GM21717 (cell line): ENCODE measurements at regions not wholly inside any gene's neighbourhood (a gene's known extent, or its start where the extent isn't known, plus 50 kb on each side); places are given as distances from the start of the nearest gene placed in this dataset.

Source experiments
- ATAC-seq: cut with Tn5 transposase; IDR thresholded peaks from one replicate; pipeline ENCODE4 v1.9.1; 2021; ENCODE audit warnings: mild to moderate bottlenecking, moderate library complexity; ENCODE audit not compliant: unreplicated experiment

DNA sequence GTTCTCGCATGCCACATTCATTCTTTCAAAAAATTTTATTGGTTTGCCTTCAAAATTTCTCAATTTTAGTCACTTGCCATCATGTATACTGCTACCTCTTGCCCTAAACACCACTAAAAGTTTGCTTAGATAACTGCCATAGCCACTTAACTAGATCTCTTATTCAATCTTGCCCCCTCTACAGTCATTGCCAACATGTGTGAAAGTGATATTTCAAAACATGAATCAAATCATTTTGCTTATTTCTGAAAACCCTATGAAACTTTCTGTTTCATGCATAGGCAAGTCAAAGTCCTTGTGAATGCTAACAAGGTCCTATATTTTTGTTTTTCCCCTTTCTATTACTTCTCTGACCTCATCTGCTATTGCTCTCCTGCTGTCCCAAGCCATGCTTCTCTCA is 397.1 kb downstream of the KCNJ3 start:
- ATAC-seq, result no peak

DNA sequence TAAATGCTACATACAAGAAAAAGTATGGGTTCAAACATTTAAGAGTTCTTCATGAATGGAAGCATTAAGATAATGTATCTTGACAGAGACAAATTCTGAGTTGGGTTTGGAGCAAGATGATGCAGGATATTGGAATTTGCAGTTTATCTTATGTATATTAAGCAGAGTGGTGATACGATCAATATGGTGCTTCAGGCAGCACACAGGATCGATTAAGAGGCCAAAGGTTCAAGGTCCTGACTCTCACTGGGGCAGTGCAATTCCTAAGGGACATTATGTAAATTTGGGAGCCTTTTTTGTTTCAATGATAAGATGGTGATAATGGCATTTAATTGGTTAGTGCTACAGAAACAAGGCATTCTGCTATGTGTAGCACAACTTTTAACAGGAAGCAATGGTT is 381.9 kb downstream of the KCNJ3 start:
- no peak for ATAC-seq

DNA sequence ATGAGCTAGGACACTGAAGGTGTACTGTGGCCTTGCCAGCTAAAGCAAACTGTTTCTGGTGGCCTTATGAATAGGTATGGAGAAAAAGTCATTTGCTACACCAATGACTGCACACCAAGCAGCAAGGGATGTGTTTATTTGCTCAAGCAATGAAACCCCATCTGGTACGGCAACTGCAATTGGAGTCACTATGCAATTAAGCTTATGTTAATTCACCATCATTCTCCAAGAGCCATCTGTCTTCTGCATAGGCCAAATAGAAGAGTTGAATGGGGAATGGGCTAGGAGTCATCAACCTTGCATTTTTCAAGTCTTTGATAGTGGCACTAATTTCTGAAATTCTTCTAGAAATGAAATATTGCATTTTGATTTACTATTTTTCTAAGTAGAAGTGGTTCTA is 372.0 kb downstream of the KCNJ3 start:
- no peak for ATAC-seq

DNA sequence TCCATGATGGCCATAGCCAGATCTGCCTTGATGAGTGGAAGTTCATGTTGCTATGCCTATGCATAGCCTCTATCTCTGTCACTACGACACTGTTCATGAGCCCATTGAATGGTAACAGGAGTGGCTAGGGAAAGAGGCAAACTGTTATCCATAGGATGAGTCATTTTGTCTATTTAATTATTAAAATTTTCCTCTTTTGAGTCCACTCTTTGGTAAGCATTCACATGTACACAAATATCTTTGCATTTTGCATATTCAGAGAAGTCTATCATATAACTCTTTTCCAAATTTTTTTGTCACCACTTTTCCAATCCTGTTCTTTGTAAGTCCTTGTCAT is 364.4 kb downstream of the KCNJ3 start:
- ATAC-seq, result no peak

- ATAC-seq, result no peak
These were observed 363.9 kb downstream of the KCNJ3 start for GRCh38 chr2:155062250-155062921.

DNA sequence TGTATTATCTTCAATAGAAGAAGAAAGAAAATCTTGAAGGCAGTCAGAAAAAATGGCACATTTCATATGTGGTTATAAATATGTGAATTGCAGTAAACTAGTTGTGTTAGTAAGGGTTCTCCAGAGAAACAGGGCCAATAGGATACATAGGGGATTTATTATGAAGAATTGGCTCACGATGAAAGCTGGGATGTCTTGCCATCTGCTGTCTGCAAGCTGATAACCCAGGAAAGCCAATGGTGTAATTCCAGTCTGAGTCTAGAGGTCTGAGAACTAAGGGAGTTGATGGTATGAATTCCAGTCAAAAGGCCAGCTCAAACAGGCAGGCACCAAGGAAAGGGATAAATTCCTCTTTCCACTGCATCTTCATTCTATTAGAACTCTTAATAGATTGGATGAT is 362.4 kb downstream of the KCNJ3 start:
- ATAC-seq, result no peak

DNA sequence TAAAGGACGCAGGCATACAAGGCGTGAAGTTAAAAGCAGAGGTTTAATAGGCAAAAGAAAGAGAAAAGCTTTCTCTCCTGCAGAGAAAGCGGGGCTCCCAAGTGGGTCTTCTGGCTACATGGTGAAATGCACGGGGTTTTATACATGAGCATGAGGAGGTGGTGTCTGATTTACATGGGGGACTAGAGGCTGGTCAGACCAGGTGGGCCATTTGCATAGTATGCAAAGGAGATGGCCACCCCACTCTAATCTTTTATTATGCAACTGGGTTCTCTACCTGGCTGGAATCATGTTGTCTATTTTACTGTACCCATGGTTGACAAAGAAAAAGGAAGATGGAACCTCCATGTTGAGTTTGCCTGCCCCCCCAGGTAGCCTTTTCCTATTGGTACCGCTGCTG is 356.2 kb downstream of the KCNJ3 start:
- no peak for ATAC-seq

DNA sequence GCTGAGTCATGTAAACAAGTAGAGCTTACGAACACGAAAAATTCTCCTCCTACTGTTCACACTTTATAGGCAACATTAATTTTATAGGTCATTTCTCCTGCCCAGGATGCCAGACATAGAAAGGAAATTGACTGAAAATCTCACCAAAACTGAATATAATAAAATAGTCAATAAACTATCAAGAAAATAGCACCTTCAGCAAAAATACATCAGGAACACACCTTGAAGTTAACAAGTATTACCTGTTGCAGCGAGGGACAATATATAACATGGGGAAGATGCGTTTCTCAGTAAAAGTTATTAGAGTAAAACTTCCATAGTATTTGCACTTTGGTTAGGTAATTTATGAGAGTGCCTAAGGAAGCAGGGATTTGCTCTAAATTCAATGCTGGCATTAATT is 344.6 kb downstream of the KCNJ3 start:
- no peak for ATAC-seq

- no peak for ATAC-seq
These were observed 336.8 kb downstream of the KCNJ3 start for GRCh38 chr2:155035308-155035707.

DNA sequence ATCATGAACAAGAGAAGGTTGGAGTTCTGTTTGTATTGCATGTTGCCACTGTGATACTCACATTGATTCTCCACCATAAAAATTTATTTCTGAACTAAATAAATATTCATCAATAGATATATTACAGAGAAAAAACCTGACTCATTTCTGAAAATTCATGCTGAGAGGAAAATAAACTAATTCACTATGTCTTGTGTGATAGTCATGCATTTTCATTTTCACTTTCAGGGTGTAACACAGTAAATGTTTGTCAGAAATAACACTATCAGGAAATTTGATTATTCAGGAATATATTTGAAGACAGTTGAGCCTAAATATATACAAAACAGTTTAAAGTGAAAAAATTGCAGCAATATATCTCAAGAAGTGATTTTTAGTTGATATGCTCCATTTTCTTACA is 335.2 kb downstream of the KCNJ3 start:
- ATAC-seq, result no peak

- ATAC-seq, result no peak
These were observed 331.8 kb downstream of the KCNJ3 start for GRCh38 chr2:155030296-155030695.

DNA sequence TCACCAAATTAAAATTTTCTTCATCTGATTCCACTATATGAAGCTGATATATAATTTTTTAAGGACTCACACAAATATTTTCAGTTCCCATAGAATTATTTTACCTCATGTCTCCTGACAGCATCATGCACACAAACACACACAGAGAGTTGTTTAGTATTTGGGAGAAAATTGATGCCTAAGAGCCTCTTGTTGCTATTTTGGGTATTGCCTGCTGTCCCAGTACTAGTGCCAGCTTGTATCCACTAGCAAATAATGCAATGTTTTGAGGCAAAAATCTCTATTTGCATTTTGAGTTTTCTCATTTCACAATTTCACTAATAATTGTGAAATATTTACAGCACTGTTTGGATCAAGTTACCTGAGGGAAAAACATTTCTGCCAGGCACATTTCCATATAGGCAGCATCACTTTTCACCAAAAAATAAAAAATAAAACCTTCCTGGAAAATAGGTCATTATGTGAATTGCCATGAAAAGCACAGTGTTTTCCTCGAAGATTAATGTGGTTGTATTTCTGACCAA is 328.2 kb downstream of the KCNJ3 start:
- ATAC-seq, result no peak

- ATAC-seq, result no peak
These were observed 325.2 kb downstream of the KCNJ3 start for GRCh38 chr2:155023674-155024073.

DNA sequence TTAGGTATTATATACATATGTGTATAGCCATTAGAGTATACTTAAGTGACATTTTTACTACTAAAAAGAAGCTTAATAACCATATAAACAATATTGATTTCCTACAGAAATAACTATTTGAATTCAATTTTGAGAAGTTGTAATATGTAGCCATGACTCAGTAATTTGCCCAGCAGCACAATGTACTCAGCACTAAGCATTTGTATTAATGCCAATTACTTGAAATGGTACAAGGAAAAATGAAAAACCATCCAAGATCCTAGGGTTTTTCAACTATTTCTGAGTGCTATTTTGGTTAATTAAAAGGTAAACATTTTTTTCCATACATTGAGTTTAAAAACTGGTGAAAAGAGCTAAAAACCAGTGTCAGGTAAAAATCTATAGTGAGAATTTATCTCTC is 324.0 kb downstream of the KCNJ3 start:
- no peak for ATAC-seq

GRCh38 chr2:155021618-155022017 is 323.1 kb downstream of the KCNJ3 start:
- no peak for ATAC-seq

DNA sequence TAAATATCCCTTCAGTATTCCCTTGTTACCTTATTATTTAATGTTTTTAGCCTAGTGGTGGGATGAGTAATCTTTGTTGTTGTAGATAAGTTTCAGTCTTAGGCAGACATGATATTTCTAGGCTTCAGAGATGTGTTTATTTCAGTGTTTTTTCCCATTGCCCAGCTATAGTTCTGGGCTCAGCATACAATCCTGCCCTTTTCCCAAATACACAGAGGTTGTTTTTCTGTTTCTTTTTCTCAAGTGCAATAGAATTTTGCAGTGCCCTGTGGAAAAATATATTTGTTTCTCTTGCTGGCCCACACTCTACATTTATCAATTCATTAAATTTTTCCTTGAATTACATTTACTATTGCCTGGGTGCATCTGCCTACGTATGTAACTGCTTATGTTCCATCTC is 321.8 kb downstream of the KCNJ3 start:
- no peak for ATAC-seq

GRCh38 chr2:155010925-155011324 is 312.4 kb downstream of the KCNJ3 start:
- no peak for ATAC-seq

DNA sequence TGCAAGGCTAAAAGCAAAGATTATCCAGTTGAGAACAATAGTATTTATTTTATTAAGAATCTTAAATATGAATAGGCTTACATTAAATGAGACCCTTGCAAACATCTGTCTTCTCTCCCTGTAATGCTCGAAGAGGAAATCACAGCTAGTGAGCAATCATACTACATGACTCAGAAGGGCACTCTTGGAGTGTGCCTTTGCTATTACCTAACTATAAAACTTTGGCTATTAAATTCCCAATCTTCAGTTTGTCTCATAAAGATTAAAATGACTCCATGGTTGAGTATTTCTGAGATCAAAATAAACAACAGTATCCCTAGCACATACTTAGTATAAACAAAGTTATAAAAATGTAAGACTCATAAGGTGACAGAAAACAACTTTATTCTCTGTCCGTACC is 296.9 kb downstream of the KCNJ3 start:
- no peak for ATAC-seq

DNA sequence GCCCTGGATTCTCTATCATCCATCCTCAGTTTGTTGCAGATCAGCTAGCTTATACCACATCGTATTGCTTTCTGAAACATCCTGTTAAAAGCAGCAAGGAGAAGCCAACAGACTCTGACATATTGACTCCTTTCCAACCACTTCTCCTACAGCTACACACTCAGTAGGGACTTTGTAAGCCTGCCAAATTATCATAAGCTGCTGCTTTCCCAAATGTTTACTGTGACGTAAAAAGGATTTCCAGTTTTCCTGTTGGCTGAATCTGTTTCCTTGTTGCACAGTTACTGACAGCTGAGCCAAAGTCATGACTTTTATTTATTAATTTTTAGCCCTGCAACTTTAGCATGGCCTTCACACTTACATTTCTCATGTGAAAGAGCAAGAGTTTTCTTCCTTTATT is 294.3 kb downstream of the KCNJ3 start:
- ATAC-seq, result no peak

GRCh38 chr2:154978710-154979109 is 280.2 kb downstream of the KCNJ3 start:
- no peak for ATAC-seq

DNA sequence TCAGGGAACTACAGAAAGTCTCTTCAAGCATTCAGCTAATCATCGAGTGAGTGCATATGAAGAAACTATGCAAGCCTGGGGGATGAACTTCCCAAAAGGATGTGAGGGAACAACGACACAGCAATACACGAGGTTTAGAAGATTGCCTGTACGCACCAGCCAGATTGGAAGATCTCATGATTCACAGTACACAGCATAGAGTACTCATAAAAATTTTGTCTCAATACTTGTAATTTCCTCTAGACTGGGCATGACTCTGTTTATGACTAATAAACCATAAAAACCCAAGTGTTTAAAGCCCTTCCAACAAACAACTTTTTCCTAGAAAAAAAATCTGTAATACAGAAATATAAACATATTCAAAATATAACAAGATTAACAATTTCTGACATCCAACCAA is 279.7 kb downstream of the KCNJ3 start:
- no peak for ATAC-seq

DNA sequence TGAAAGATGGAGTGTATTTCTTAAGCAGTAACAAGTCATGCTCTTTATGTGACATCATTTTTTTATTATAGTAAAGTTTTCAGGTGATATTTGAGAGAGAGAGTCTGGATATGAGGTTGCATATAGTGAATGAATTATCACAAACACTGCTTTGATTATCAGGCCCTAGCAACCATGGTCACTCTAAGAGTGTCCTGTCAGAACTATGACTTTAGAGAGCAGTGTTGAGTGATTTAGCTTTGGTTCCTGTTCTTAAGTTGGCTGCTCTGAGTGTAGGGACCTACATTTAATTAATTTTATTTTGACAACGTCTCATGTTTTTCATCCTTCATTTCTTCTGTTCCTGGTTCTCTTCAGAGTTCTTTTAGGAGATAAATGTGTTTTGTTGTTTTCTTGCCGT is 275.5 kb downstream of the KCNJ3 start:
- no peak for ATAC-seq

DNA sequence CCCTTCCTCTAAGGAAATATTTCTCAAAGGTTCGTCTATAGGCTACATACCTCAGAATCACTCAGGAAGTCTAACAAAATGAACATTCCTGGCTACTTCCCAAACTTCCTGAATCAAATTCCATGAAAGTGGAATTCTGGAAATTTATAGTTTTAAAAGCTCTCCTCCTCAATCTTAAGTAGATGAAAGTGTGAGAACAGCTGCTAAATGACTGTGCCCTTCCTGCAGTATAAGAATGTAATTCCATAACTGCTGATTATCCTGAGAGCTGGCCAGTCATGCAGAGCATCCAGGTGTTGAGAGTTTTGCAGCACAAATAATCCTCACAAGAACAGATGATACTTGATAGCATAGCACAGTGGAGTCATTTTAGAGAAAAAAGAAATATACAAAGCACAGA is 265.0 kb downstream of the KCNJ3 start:
- no peak for ATAC-seq
